ENCODE measurements at regions not wholly inside any gene's neighbourhood (a gene's known extent, or its start where the extent isn't known, plus 50 kb on each side); places are given as distances from the start of the nearest gene placed in this dataset.

DNA sequence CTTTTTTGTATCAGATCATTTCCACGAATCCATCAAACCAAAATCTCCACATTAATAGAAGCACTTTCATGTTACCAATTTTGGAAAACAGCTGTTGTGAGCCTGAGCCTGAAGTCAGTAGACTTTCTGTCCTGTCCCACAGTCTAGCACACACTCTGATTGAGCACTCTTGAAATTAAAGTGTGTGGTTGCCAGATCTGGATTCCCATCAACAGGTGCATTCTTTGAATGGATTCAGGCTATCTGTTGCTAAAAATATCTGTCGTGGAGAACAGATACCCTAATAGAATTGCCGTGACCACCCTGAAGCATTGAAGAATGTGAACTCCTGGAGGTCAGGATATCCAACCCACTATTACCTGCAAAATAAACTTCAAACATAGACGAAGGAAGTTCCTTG lies 73.3 kb downstream of the TFAP2A start:
- no peak for TF ChIP-seq POLR2AphosphoS5 (IDR thresholded peaks at IDR 0.05; ENCODE audit: low read depth, low read length)
- no peak for TF ChIP-seq SIN3A (IDR thresholded peaks at IDR 0.05; ENCODE audit: borderline replicate concordance, insufficient read depth, low read depth, low read length)
- TF ChIP-seq, protein P1, sequence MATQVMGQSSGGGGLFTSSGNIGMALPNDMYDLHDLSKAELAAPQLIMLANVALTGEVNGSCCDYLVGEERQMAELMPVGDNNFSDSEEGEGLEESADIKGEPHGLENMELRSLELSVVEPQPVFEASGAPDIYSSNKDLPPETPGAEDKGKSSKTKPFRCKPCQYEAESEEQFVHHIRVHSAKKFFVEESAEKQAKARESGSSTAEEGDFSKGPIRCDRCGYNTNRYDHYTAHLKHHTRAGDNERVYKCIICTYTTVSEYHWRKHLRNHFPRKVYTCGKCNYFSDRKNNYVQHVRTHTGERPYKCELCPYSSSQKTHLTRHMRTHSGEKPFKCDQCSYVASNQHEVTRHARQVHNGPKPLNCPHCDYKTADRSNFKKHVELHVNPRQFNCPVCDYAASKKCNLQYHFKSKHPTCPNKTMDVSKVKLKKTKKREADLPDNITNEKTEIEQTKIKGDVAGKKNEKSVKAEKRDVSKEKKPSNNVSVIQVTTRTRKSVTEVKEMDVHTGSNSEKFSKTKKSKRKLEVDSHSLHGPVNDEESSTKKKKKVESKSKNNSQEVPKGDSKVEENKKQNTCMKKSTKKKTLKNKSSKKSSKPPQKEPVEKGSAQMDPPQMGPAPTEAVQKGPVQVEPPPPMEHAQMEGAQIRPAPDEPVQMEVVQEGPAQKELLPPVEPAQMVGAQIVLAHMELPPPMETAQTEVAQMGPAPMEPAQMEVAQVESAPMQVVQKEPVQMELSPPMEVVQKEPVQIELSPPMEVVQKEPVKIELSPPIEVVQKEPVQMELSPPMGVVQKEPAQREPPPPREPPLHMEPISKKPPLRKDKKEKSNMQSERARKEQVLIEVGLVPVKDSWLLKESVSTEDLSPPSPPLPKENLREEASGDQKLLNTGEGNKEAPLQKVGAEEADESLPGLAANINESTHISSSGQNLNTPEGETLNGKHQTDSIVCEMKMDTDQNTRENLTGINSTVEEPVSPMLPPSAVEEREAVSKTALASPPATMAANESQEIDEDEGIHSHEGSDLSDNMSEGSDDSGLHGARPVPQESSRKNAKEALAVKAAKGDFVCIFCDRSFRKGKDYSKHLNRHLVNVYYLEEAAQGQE (IDR thresholded peaks at IDR 0.05; ENCODE audit: insufficient read depth in 1 of 2, low read depth in 2 of 2, low read length in 1 of 2): no peak
- TF ChIP-seq CTCF (IDR thresholded peaks at IDR 0.05): no peak

All from Panc1 (cell line).